DMS53 treated with DMSO at 0.1 percent for 48 hours (cell line): ENCODE measurements at regions not wholly inside any gene's neighbourhood (a gene's known extent, or its start where the extent isn't known, plus 50 kb on each side); places are given as distances from the start of the nearest gene placed in this dataset.

Experiments used
- DNase-seq: peaks from one replicate; lab custom pipeline; 2025; ENCODE audit not compliant: unreplicated experiment; lab: John Stamatoyannopoulos, UW

DNA sequence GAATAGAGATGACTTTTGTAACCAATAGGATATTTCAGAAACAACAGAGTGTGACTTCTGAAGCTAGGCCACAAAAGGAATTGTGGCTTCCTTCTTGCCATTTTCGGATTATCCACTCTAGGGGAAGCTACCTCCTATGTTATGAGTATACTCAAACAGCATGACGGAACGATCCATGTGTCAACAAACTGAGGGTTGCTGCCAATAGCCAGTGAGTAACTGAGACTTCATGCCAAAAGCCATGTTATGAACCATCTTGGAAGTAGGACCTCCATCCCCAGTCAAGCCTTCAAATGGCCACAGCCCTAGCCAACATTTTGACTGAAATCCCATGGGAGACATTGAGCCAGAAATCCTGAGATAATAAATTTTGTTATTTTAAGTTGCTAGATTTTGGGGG lies 69.0 kb upstream of the IL6 start:
- no peak for DNase-seq

GRCh38 chr7:22657479-22657878 lies 69.5 kb upstream of the IL6 start:
- no peak for DNase-seq

DNA sequence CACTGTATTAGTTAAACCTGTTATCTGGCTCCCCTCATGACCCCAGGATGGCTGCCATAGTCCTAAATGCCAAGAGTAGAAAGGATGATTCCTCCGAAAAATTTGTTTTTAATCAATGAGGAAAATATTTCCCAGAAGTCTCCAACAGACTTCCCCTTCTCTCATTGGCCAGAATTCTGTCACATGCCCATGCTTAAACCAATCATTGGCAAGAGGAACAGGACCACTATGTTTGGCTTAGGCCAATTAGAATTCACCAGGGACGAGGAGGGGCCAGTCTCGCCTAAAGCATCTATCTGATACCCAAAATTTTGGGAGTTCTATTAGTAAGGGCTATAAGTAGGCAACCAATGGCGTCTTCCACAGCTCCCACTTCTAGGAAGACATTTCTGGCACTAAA lies 71.2 kb upstream of the IL6 start:
- DNase-seq: no peak

DNA sequence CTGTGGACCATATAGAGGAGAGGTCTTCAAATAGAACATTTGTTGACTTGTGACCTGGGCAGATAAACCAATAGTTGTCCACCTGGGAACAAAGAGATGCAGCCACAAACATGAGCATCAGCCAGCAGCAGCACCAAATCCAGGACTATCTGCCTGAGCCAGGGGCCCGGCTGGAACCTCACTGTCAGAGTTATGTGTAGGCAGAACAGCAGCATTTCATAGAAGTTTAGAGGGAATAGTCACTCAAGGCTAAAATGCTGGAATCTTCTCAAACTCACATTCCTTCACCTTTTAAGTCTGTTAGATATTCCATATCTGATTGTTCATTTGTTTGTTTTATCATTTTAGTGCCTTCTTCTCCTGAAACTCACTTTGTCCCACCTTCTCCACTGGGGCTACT lies 72.2 kb upstream of the IL6 start:
- no peak for DNase-seq

DNA sequence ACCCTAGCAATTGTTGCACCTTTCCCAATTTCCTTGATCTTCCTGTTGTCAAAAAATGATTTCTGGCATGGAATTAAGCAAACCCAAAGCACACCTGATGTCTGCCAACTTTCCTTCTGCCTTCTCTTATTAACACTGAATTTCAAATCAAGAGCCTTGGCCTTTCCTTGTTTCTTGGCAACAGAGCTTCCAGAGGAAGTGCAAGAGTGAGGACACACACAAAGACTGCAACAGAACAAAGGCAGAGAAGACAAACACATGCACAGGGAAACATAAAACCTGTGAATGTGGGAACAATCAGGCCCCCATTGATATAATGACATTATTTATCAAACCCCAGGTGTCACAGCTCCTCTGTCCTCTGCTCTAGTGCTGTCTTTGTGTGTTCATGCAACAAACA lies 73.0 kb upstream of the IL6 start:
- peak; percentile 56 for DNase-seq

DNA sequence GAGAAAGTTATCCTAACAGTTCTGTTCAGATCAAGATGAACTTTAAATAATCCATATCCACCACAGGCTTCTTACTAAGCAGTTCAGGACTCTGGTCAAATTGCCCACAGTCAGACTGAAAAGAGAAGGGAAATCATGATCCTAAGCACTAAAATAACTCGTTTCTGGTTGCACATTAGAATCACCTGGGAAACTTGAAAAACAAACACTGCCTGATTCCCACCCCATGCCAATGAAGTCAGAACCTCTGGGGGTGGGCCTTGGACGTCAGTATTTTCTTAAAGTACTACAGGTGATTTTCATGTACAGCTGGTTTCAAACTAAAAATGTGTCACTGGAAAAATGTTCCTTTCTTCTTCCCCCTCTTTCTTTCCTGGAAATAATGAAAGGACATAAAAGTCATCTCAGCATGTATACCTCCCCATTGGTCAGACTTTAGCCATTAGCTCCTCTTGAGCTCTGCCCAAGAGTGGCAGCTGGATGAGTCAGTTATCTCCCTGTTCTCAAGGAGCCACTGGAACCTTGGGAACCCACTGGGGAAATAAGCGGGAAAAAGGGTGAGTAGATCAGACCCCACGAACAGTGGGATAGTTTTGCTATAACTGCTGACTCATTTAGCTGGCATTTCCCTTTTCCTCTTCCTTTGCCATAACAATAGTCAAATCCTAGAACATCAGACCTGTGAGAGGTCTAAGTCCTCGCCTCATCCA lies 75.3 kb upstream of the IL6 start:
- DNase-seq: no peak

DNA sequence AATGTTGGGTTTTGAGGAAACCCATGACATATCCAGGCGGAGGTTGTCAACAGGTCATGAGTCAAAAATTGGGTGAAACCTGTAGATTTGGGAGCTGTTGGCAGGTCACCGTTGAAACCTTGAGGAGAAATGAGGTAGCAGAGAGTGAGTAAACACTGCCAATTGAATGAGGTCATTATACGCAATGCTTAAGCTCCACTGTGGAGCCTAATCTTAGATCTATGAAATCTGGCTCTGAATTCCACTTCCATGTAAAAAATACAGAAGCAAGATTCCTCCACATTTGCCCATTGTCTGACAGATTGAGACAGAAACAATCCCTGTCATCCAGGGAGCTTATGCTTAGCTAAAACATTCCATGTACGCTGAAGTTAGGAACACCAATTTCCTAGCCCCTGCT lies 76.0 kb upstream of the IL6 start:
- DNase-seq: no peak

DNA sequence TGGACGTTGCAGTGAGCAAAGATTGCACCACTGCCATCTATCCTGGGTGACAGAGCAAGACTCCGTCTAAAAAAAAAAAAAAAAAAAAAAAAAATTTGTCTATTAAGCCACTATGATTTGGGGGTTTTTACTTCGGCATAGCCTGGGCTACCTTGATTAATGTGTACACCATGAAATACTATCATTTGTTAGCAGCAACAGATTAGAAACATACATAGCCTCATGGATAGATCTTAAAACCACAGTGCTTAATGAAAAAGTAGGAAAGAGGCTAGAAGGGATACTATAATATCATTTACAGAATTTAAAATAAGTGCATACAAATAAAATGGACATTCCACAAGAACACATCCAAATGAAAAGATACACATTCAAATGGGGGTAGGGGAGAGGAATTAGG lies 77.3 kb upstream of the IL6 start:
- no peak for DNase-seq

DNA sequence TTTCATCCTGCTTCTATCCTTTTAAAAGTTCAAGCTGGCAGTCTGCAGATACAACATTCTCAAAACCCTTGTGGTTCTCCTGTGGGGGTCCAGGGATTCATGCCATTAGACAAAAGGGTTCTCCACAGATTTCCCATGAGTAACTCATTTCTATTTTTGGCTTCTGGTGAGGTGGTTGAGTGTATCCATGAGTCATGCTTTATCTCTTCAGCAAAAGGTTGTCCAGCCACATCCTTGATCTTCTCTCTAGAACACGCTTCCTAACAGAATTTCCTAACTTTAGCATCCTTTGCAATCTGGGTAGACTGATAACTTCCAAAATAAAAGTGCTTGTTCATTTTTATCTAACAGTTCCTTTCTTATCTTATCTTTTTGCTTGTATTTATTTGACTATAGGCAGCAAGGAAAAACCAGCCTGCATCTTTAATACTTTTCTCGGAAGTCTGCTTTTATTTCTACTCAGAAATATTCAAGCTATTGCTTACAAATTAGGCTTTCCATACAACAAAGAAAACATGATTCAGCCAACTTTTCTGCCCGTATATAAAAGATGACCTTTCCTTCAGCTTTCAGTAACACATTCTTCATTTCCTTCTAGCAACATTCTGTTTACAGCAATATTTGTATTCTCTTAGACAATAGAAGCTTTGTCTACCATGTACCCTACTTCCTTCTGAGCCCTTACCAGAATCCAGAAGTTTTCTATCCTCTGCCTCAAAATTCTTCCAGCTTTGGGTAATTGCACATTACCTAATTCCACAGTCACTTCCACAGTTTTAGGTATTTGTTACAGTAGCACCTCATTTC lies 79.3 kb upstream of the IL6 start:
- peak; percentile 31 for DNase-seq

DNA sequence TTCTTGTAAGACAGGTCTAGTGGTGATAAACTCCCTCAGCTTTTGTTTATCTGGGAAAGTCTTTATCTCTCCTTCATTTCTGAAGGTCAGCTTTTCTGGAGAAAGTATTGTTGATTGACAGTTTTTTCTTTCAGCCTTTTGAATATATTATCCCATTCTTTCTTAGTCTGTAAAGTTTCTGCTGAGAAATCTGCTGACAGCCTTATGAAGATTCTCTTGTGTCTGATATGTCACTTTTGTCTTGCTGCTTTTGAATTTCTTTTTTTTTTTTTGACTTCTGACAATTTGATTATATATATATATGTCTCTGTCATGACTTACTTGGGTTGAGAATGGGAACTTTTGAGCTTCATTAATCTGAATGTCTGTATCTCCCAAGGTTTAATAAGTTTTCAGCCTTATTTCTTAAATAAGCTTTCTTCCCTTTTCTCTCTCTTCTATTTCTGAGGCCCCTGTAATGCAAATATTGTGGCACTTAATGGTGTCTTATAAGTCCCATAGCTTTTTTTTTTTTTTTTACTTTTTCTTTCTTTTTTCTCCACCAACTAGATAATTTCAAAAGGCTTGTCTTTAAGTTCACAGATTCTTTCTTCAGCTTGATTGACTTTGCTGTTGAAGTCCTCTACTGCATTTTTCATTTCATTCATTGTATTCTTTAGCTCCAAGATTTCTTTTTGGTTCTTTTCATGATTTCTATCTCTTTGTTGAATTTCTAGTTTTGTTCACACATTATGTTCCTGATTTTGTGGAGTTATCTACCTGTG lies 81.4 kb upstream of the IL6 start:
- no peak for DNase-seq

DNA sequence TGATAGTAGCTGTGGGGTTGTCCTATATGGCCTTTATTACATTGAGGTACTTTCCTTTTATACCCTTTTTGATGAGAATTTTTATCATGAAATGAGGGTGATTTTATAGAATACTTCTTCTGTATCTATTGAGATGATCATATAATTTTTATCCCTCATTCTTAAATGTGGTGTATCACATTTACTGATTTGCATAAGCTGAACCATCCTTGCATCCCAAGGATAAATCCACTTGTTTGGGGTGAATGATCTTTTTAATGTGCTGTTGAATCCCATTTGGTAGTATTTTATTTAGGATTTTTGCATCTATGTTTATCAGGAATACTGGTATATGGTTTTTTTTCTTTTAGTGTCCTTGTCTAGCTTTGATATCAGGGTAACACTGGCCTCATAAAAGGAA lies 84.5 kb upstream of the IL6 start:
- no peak for DNase-seq

DNA sequence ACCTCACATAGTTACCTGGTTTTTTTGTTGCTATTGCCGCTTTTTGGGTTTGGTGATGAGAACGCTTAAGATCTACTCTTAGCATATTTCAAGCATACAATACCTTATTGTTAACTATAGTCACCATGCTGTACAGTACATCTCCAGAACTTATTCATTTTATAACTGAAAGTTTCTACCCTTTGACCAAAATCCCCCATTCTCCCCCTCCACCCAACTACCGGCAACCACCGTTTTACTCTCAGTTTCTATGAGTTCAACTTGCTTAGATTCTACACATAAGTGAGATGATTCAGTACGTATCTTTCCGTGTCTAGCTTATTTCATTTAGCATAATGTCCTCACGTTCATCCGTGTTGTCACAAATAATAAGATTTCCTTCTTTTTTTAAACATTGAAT lies 86.7 kb upstream of the IL6 start:
- DNase-seq: no peak

GRCh38 chr7:22639396-22639795 lies 87.6 kb upstream of the IL6 start:
- DNase-seq: no peak

DNA sequence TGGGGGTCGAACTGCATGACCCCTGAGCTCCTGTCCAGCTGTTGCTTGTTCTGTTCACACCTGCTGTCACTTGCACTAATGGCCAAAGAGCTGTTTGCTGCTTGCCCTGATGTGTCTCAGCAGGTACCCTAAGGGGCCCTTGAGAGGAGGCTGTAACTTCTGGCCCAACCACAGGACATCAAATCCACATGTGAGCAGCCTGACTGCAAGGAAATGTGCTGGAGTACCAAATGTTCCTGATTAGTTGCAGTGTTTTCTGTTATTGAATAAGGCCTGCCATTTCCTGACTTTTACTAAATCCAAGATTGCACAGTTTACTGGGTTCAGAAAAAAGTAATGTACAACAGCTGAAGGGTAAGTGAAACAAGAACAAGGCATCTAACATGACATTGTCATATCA lies 91.7 kb upstream of the IL6 start:
- no peak for DNase-seq

DNA sequence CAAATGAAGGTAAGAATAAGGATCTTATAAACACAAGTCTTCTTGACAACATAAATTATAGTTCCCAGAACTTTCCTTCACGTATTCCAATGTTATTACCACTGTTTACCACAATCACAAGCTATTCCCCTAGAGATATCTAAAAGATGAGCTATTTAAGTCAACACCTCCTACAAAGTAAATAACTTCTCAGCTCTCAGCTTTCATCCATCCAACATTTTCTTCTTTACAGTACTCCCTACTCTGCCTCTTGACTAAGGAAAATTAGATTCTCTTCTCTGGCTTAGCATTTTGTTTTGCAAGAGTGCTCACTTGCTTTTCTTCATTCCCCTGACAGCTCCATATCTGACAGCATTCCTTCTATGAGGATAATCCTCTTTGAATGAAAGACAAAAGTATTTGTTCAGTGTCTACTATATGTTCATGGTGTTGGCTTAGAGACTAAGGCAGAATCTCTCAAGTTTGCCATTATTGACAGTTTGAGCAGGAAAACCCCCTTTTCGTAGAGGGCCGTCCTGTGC lies 93.0 kb upstream of the IL6 start:
- DNase-seq: peak; percentile 52

DNA sequence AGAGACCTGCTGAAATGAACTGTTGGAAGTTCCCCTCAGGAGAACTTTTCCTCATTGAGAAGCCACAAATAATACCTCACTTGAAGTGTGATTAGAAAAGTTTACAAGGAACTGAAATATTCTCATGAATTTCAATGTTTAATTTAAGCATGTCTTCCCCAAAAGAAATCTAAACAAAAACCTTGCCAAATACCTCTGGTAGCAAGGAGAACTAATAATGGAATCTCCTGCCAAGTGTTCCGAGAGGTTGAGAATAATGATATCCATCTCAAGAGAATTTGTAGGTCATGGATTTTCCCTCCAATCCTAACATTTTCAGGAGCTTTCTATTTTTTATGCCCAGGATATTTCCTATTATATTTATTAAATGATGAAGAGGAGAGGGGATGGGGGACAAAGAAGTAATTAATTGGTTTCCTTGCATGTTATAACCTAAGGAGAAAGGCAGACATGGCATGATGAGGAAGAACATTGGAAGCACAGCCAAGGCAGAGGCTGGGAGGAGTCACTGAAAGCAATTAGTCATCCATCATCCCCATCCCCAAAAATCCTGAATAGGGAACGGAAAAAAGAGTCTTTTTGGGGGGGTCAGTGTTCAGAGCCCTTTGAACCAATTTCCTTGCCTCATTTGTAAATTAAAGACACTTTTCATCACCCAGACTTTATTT lies 93.6 kb upstream of the IL6 start:
- no peak for DNase-seq

GRCh38 chr7:22632674-22633073 lies 94.3 kb upstream of the IL6 start:
- DNase-seq: no peak

GRCh38 chr7:22631730-22632129 lies 95.3 kb upstream of the IL6 start:
- DNase-seq: no peak

GRCh38 chr7:22630069-22630468 lies 96.9 kb upstream of the IL6 start:
- DNase-seq: no peak

GRCh38 chr7:22629056-22629455 lies 97.9 kb upstream of the IL6 start:
- DNase-seq: no peak

DNA sequence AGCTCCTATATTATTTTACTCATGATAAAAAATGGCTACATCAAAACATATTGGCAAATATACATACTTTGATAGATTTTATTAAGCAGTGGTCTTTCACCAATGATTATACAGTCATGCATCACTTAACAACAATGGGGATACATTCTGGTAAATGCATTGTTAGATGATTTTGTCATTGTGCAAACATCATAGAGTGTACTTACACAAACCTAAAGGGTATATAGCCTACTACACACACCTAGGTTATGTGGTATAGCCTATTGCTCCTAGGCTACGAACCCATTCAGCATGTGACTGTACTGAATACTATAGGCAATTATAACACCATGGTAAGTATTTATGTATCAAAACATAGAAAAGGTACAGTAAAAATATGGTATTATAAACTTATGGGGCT lies 98.9 kb upstream of the IL6 start:
- peak; percentile 98 for DNase-seq
